ENCODE measurements at regions not wholly inside any gene's neighbourhood (a gene's known extent, or its start where the extent isn't known, plus 50 kb on each side); places are given as distances from the start of the nearest gene placed in this dataset.

GRCh38 chr2:128792476-128793054 is 473.9 kb upstream of the HS6ST1 start:
- no peak overlapping the region for H3K4me3 ChIP-seq (ENCODE audit: low read length)
- no peaks in the 10 kb centered on the region for H3K4me1 ChIP-seq (ENCODE audit: insufficient read depth, low read length)
- intact Hi-C loops (cut with DNase I, micrococcal nuclease), result no loop called here
- peaks cover 0 to 29% of the 10 kb centered on the region in 2 experiments for H3K9me3 ChIP-seq (ENCODE audit: control insufficient read depth in 1 of 2, insufficient read depth in 1 of 2, low read length in 2 of 2)
- no peaks in the 10 kb centered on the region for H3K36me3 Mint-ChIP-seq (ENCODE audit: low read depth)
- no peak overlapping the region for H3K4me3 Mint-ChIP-seq
- POLR2A ChIA-PET, result no interaction called here
- no peaks in the 10 kb centered on the region for H3K27me3 Mint-ChIP-seq
- CTCF ChIA-PET, result no interaction called here
- ATAC-seq (ENCODE audit: poor library complexity) (no peak), DNase-seq (no peak)
- no peaks in the 10 kb centered on the region for H3K9me3 Mint-ChIP-seq
- H3K27me3 ChIP-seq (ENCODE audit: control insufficient read depth in 1 of 2, insufficient read depth in 2 of 2, low read length in 2 of 2), result peaks cover 0 to 3% of the 10 kb centered on the region in 2 experiments
- H3K27ac ChIP-seq (ENCODE audit: low read depth in 1 of 2, low read length in 2 of 2), result no peak overlapping the region
- no peak for TF ChIP-seq CTCF (IDR thresholded peaks at IDR 0.05)
- no peaks in the 10 kb centered on the region for H3K4me1 Mint-ChIP-seq (ENCODE audit: low read depth)
- no peaks in the 10 kb centered on the region for H3K36me3 ChIP-seq (ENCODE audit: insufficient read depth, low read length)
- H3K27ac Mint-ChIP-seq, result no peak overlapping the region

- no peak for ATAC-seq (ENCODE audit: poor library complexity)
- no peak for TF ChIP-seq CTCF (IDR thresholded peaks at IDR 0.05)
- no peaks in the 10 kb centered on the region for H3K4me1 Mint-ChIP-seq (ENCODE audit: low read depth)
- Histone ChIP-seq H3K27ac (ENCODE audit: low read depth in 1 of 2, low read length in 2 of 2) (no peak overlapping the region), H3K27me3 (ENCODE audit: control insufficient read depth in 1 of 2, insufficient read depth in 2 of 2, low read length in 2 of 2) (peaks cover 0 to 3% of the 10 kb centered on the region in 2 experiments), H3K36me3 (ENCODE audit: insufficient read depth, low read length) (no peaks in the 10 kb centered on the region), H3K9me3 (ENCODE audit: control insufficient read depth in 1 of 2, insufficient read depth in 1 of 2, low read length in 2 of 2) (peaks cover 0 to 24% of the 10 kb centered on the region in 2 experiments), H3K4me1 (ENCODE audit: insufficient read depth, low read length) (no peaks in the 10 kb centered on the region), H3K4me3 (ENCODE audit: low read length) (no peak overlapping the region)
- POLR2A ChIA-PET, result no interaction called here
- no peak overlapping the region for H3K4me3 Mint-ChIP-seq
- no peaks in the 10 kb centered on the region for H3K9me3 Mint-ChIP-seq
- no peak overlapping the region for H3K27ac Mint-ChIP-seq
- no peak for DNase-seq
- intact Hi-C loops (cut with DNase I, micrococcal nuclease), result no loop called here
- no peaks in the 10 kb centered on the region for H3K27me3 Mint-ChIP-seq
- no peaks in the 10 kb centered on the region for H3K36me3 Mint-ChIP-seq (ENCODE audit: low read depth)
- CTCF ChIA-PET, result no interaction called here
Measured at GRCh38 chr2:128793404-128793803, 474.7 kb upstream of the HS6ST1 start.

GRCh38 chr2:128794285-128794684 is 475.6 kb upstream of the HS6ST1 start:
- H3K27ac Mint-ChIP-seq, result no peak overlapping the region
- no peak overlapping the region for H3K4me3 Mint-ChIP-seq
- H3K4me1 ChIP-seq (ENCODE audit: insufficient read depth, low read length), result no peaks in the 10 kb centered on the region
- ChIA-PET CTCF (no interaction called here), POLR2A (no interaction called here)
- no peak for DNase-seq
- intact Hi-C loops (cut with DNase I, micrococcal nuclease), result no loop called here
- peaks cover 0 to 3% of the 10 kb centered on the region in 2 experiments for H3K27me3 ChIP-seq (ENCODE audit: control insufficient read depth in 1 of 2, insufficient read depth in 2 of 2, low read length in 2 of 2)
- peaks cover 0 to 22% of the 10 kb centered on the region in 2 experiments for H3K9me3 ChIP-seq (ENCODE audit: control insufficient read depth in 1 of 2, insufficient read depth in 1 of 2, low read length in 2 of 2)
- no peaks in the 10 kb centered on the region for H3K9me3 Mint-ChIP-seq
- no peaks in the 10 kb centered on the region for H3K36me3 Mint-ChIP-seq (ENCODE audit: low read depth)
- H3K27me3 Mint-ChIP-seq, result no peaks in the 10 kb centered on the region
- ATAC-seq (ENCODE audit: poor library complexity), result no peak
- no peak overlapping the region for H3K4me3 ChIP-seq (ENCODE audit: low read length)
- TF ChIP-seq CTCF (IDR thresholded peaks at IDR 0.05), result no peak
- no peaks in the 10 kb centered on the region for H3K36me3 ChIP-seq (ENCODE audit: insufficient read depth, low read length)
- H3K27ac ChIP-seq (ENCODE audit: low read depth in 1 of 2, low read length in 2 of 2), result no peak overlapping the region
- no peaks in the 10 kb centered on the region for H3K4me1 Mint-ChIP-seq (ENCODE audit: low read depth)

Measured in CD4-positive, alpha-beta T cell (primary cell).